OCI-LY3 (cell line): ENCODE measurements at regions not wholly inside any gene's neighbourhood (a gene's known extent, or its start where the extent isn't known, plus 50 kb on each side); places are given as distances from the start of the nearest gene placed in this dataset.

ENCODE experiments used
- EZH2phosphoT487 ChIP-seq: fragments of 200-600 bp; shearing (Covaris generic); IDR thresholded peaks from 2 replicates; pipeline ENCODE4 v1.6.1; 2018; ENCODE audit warnings: antibody characterized with exemption, mixed run types, low read depth
- TF ChIP-seq, protein P1 (sequence below): fragments of 200-600, 300-600 bp; sonication (generic); IDR thresholded peaks from 2 replicates; pipeline ENCODE4 v1.5.1; 2014; ENCODE audit warnings: antibody characterized with exemption, low read length, low read depth

DNA sequence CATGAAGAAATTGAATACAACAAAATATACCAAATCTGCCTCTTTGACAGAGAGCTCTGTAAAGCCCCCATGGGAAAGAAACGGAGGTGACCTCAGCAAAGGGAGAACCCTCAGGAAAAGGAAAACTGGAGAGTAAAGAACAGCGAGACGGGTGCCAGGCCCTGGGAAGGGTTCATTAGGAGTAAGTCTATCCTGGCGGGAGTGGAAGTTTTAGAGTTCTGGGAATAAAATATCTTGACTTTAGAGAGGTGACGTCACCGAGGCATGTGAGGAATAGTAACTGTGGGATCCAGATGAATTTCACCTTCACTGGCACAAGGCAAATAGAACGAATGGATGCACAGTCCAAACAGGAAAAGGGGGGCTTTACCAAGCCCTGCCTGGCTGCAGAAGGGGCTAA lies 362.8 kb upstream of the IGFBP3 start:
- TF ChIP-seq, protein P1, sequence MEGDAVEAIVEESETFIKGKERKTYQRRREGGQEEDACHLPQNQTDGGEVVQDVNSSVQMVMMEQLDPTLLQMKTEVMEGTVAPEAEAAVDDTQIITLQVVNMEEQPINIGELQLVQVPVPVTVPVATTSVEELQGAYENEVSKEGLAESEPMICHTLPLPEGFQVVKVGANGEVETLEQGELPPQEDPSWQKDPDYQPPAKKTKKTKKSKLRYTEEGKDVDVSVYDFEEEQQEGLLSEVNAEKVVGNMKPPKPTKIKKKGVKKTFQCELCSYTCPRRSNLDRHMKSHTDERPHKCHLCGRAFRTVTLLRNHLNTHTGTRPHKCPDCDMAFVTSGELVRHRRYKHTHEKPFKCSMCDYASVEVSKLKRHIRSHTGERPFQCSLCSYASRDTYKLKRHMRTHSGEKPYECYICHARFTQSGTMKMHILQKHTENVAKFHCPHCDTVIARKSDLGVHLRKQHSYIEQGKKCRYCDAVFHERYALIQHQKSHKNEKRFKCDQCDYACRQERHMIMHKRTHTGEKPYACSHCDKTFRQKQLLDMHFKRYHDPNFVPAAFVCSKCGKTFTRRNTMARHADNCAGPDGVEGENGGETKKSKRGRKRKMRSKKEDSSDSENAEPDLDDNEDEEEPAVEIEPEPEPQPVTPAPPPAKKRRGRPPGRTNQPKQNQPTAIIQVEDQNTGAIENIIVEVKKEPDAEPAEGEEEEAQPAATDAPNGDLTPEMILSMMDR, result no peak
- no peak for TF ChIP-seq EZH2phosphoT487
